ENCODE measurements at regions not wholly inside any gene's neighbourhood (a gene's known extent, or its start where the extent isn't known, plus 50 kb on each side); places are given as distances from the start of the nearest gene placed in this dataset.

DNA sequence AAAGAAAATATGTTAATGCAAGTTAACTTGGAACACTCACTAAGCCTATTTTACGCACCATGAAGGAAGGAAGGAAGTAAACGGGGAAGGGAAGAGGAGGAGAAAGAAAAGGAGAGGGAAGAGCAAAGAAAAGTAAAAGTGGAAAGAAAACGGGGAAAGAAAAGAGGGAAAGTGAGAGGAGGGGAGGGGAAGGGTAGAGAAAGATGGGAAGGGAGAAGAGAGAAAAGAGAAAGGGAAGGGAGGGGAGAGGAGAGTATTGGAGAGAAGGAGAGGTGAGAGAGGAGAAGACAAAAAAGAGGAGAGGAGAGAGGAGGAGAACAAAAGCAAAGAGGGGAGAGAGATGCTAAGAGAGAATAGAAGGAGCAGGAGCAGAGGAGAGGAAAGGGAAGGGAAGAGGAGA is 224.1 kb downstream of the SLITRK2 start:
- TF ChIP-seq LEF1 (IDR thresholded peaks at IDR 0.05; ENCODE audit: borderline replicate concordance), result no peak
- TF ChIP-seq ELF4 (IDR thresholded peaks at IDR 0.05), result no peak
- no peak for TF ChIP-seq FOXA1 (IDR thresholded peaks at IDR 0.05)
- no peak for TF ChIP-seq BHLHE40 (IDR thresholded peaks at IDR 0.05; ENCODE audit: borderline replicate concordance)
- TF ChIP-seq NFRKB (IDR thresholded peaks at IDR 0.05), result no peak
- no peak for TF ChIP-seq FOXM1 (IDR thresholded peaks at IDR 0.05; ENCODE audit: borderline replicate concordance)
- no peak for TF ChIP-seq FOXK2 (IDR thresholded peaks at IDR 0.05)
- TF ChIP-seq SP1 (IDR thresholded peaks at IDR 0.05), result no peak
- no peak for TF ChIP-seq TARDBP (IDR thresholded peaks at IDR 0.05)
- TF ChIP-seq PKNOX1 (IDR thresholded peaks at IDR 0.05), result no peak
- TF ChIP-seq CTBP1 (IDR thresholded peaks at IDR 0.05; ENCODE audit: borderline replicate concordance), result no peak
- no peak for TF ChIP-seq L3MBTL2 (conservative IDR thresholded peaks at IDR 0.05)
